ENCODE measurements at regions not wholly inside any gene's neighbourhood (a gene's known extent, or its start where the extent isn't known, plus 50 kb on each side); places are given as distances from the start of the nearest gene placed in this dataset.

- POLR2A ChIA-PET (ENCODE audit: unreplicated experiment): no interaction called here
- CTCF ChIA-PET: no interaction called here
- ATAC-seq: no peak
- H2AFZ ChIP-seq (ENCODE audit: low read length): no peak overlapping the region
- H3K9me2 ChIP-seq (replicated peaks; ENCODE audit: low read length): no peaks in the 10 kb centered on the region
- H3K4me3 ChIP-seq (ENCODE audit: low read length): no peak overlapping the region
- intact Hi-C loops (cut with micrococcal nuclease): no loop called here
- BruUV-seq (replicated peaks): no TSS peak
- peaks cover 96% of the 10 kb centered on the region for H3K27me3 ChIP-seq (ENCODE audit: low read length)
- H3K9ac ChIP-seq (ENCODE audit: low read length): no peak overlapping the region
- H3K36me3 ChIP-seq (ENCODE audit: low read depth, low read length): no peaks in the 10 kb centered on the region
- H3K9me3 ChIP-seq (ENCODE audit: low read length): no peaks in the 10 kb centered on the region
- TF ChIP-seq, protein P1, sequence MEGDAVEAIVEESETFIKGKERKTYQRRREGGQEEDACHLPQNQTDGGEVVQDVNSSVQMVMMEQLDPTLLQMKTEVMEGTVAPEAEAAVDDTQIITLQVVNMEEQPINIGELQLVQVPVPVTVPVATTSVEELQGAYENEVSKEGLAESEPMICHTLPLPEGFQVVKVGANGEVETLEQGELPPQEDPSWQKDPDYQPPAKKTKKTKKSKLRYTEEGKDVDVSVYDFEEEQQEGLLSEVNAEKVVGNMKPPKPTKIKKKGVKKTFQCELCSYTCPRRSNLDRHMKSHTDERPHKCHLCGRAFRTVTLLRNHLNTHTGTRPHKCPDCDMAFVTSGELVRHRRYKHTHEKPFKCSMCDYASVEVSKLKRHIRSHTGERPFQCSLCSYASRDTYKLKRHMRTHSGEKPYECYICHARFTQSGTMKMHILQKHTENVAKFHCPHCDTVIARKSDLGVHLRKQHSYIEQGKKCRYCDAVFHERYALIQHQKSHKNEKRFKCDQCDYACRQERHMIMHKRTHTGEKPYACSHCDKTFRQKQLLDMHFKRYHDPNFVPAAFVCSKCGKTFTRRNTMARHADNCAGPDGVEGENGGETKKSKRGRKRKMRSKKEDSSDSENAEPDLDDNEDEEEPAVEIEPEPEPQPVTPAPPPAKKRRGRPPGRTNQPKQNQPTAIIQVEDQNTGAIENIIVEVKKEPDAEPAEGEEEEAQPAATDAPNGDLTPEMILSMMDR (conservative IDR thresholded peaks at IDR 0.05; ENCODE audit: low read depth, low read length): no peak
- TF ChIP-seq EZH2 (IDR thresholded peaks at IDR 0.05; ENCODE audit: low read length, unreplicated experiment) (no peak), EZH2phosphoT487 (IDR thresholded peaks at IDR 0.05; ENCODE audit: borderline replicate concordance, low read length) (no peak)
- no peak for DNase-seq
- no peak overlapping the region for H3K4me2 ChIP-seq (ENCODE audit: low read length)
- H3F3A ChIP-seq (ENCODE audit: low read length, unreplicated experiment): no peaks in the 10 kb centered on the region
- H3K79me2 ChIP-seq (ENCODE audit: low read length): no peaks in the 10 kb centered on the region
- no peaks in the 10 kb centered on the region for H4K20me1 ChIP-seq (ENCODE audit: low read length)
- no peaks in the 10 kb centered on the region for H3K4me1 ChIP-seq (ENCODE audit: insufficient read depth, low read length)
- H3K27ac ChIP-seq (ENCODE audit: low read length): no peak overlapping the region
Observed at GRCh38 chr20:24253321-24253720, 216.1 kb upstream of the SYNDIG1 start.

DNA sequence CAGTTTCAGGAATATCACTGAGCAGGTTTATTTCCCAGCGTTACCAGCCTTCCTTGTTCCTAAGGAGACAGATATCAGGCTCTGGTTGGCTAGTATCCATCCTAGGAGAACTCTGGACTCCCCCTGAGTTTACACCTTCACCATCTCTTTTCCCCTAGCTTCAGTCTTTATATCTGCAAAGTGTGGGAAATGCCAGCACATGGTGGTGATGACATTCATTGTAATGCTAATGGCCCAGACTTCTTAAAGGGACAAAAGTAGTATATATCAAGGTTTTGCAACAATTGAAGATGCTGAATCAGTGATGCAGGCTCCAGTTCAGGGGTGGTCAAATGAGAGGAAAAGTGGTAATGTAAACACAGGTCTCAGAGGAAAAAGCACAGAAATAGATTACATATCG is 224.3 kb upstream of the SYNDIG1 start:
- H3K27ac ChIP-seq (ENCODE audit: low read length): no peak overlapping the region
- peaks cover 92% of the 10 kb centered on the region for H3K27me3 ChIP-seq (ENCODE audit: low read length)
- ChIA-PET CTCF (no interaction called here), POLR2A (ENCODE audit: unreplicated experiment) (no interaction called here)
- H3K36me3 ChIP-seq (ENCODE audit: low read depth, low read length): no peaks in the 10 kb centered on the region
- H3K79me2 ChIP-seq (ENCODE audit: low read length): no peaks in the 10 kb centered on the region
- BruUV-seq (replicated peaks): no TSS peak
- H3K9me2 ChIP-seq (replicated peaks; ENCODE audit: low read length): no peaks in the 10 kb centered on the region
- no peak for ATAC-seq
- H2AFZ ChIP-seq (ENCODE audit: low read length): no peak overlapping the region
- H3F3A ChIP-seq (ENCODE audit: low read length, unreplicated experiment): no peaks in the 10 kb centered on the region
- H3K4me1 ChIP-seq (ENCODE audit: insufficient read depth, low read length): no peaks in the 10 kb centered on the region
- no peak for TF ChIP-seq EZH2 (IDR thresholded peaks at IDR 0.05; ENCODE audit: low read length, unreplicated experiment)
- DNase-seq: no peak
- H3K9me3 ChIP-seq (ENCODE audit: low read length): no peaks in the 10 kb centered on the region
- no peak overlapping the region for H3K4me3 ChIP-seq (ENCODE audit: low read length)
- H3K4me2 ChIP-seq (ENCODE audit: low read length): no peak overlapping the region
- intact Hi-C loops (cut with micrococcal nuclease): no loop called here
- no peak overlapping the region for H3K9ac ChIP-seq (ENCODE audit: low read length)
- no peaks in the 10 kb centered on the region for H4K20me1 ChIP-seq (ENCODE audit: low read length)

GRCh38 chr20:24242763-24243162 is 226.7 kb upstream of the SYNDIG1 start:
- TF ChIP-seq EZH2phosphoT487 (IDR thresholded peaks at IDR 0.05; ENCODE audit: borderline replicate concordance, low read length): no peak
- no peak for TF ChIP-seq EZH2 (IDR thresholded peaks at IDR 0.05; ENCODE audit: low read length, unreplicated experiment)
- TF ChIP-seq, protein P1 (conservative IDR thresholded peaks at IDR 0.05; ENCODE audit: low read depth, low read length): no peak
- no peak overlapping the region for H3K4me2 ChIP-seq (ENCODE audit: low read length)
- no peaks in the 10 kb centered on the region for H3K9me2 ChIP-seq (replicated peaks; ENCODE audit: low read length)
- CTCF ChIA-PET: no interaction called here
- H3K9me3 ChIP-seq (ENCODE audit: low read length): no peaks in the 10 kb centered on the region
- H3K27ac ChIP-seq (ENCODE audit: low read length): no peak overlapping the region
- intact Hi-C loops (cut with micrococcal nuclease): no loop called here
- BruUV-seq (replicated peaks): no TSS peak
- H3K36me3 ChIP-seq (ENCODE audit: low read depth, low read length): no peaks in the 10 kb centered on the region
- no peak overlapping the region for H3K9ac ChIP-seq (ENCODE audit: low read length)
- no peaks in the 10 kb centered on the region for H3K79me2 ChIP-seq (ENCODE audit: low read length)
- no peaks in the 10 kb centered on the region for H3K4me1 ChIP-seq (ENCODE audit: insufficient read depth, low read length)
- ATAC-seq (no peak), DNase-seq (no peak)
- peaks cover 90% of the 10 kb centered on the region for H3K27me3 ChIP-seq (ENCODE audit: low read length)
- POLR2A ChIA-PET (ENCODE audit: unreplicated experiment): no interaction called here
- H3F3A ChIP-seq (ENCODE audit: low read length, unreplicated experiment): no peaks in the 10 kb centered on the region
- no peaks in the 10 kb centered on the region for H4K20me1 ChIP-seq (ENCODE audit: low read length)
- no peak overlapping the region for H3K4me3 ChIP-seq (ENCODE audit: low read length)
- H2AFZ ChIP-seq (ENCODE audit: low read length): no peak overlapping the region
